ENCODE measurements at regions not wholly inside any gene's neighbourhood (a gene's known extent, or its start where the extent isn't known, plus 50 kb on each side); places are given as distances from the start of the nearest gene placed in this dataset.

DNA sequence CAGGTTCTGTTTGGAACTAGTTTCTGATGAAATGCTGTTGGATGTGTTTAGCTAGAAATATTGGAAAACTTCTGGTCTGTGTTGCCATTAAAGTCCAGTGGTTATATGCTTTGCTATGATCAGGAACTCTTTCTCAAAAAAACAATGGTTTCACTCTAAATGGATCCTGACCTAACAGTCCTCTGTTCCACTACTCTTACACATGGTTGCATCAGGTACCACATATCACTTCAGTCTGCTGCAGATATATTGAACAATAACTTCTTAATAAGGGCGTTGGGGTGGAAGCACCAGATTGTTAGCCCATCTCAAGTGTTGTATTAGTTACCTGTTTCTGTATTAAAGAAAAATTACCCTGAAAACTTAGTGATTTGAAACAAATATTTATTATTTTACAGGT is 676.6 kb upstream of the GCFC2 start:
- POLR2A ChIA-PET, result no interaction called here
- no peak overlapping the region for H3K27ac Mint-ChIP-seq (ENCODE audit: low read depth, unreplicated experiment)
- no peaks in the 10 kb centered on the region for H3K4me1 Mint-ChIP-seq (ENCODE audit: insufficient read depth, unreplicated experiment)
- no peak overlapping the region for H3K4me3 Mint-ChIP-seq (ENCODE audit: unreplicated experiment)
- BruUV-seq (replicated peaks), result no TSS peak
- intact Hi-C loops (cut with micrococcal nuclease), result no loop called here
- H3K27me3 Mint-ChIP-seq (ENCODE audit: insufficient read depth, unreplicated experiment), result peaks cover 21% of the 10 kb centered on the region
- H3K9me3 Mint-ChIP-seq (ENCODE audit: unreplicated experiment), result no peaks in the 10 kb centered on the region
- TF ChIP-seq, protein P1, sequence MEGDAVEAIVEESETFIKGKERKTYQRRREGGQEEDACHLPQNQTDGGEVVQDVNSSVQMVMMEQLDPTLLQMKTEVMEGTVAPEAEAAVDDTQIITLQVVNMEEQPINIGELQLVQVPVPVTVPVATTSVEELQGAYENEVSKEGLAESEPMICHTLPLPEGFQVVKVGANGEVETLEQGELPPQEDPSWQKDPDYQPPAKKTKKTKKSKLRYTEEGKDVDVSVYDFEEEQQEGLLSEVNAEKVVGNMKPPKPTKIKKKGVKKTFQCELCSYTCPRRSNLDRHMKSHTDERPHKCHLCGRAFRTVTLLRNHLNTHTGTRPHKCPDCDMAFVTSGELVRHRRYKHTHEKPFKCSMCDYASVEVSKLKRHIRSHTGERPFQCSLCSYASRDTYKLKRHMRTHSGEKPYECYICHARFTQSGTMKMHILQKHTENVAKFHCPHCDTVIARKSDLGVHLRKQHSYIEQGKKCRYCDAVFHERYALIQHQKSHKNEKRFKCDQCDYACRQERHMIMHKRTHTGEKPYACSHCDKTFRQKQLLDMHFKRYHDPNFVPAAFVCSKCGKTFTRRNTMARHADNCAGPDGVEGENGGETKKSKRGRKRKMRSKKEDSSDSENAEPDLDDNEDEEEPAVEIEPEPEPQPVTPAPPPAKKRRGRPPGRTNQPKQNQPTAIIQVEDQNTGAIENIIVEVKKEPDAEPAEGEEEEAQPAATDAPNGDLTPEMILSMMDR (IDR thresholded peaks at IDR 0.05; ENCODE audit: unreplicated experiment), result no peak
- CTCF ChIA-PET, result interaction anchor here (0.6 kb wide), 1 partner anchor 82 kb away, joined by 3 read pairs; no protein-coding TSS in a partner anchor
- no peak for DNase-seq (ENCODE audit: unreplicated experiment)
- H3K36me3 Mint-ChIP-seq (ENCODE audit: insufficient read depth, unreplicated experiment), result no peaks in the 10 kb centered on the region

GRCh38 chr2:76385943-76386342 is 675.2 kb upstream of the GCFC2 start:
- DNase-seq (ENCODE audit: unreplicated experiment), result no peak
- no peaks in the 10 kb centered on the region for H3K36me3 Mint-ChIP-seq (ENCODE audit: insufficient read depth, unreplicated experiment)
- ChIA-PET CTCF (interaction anchor here (1.0 kb wide), 1 partner anchor 10 kb away, joined by 3 read pairs; no protein-coding TSS in a partner anchor), POLR2A (no interaction called here)
- no peak overlapping the region for H3K4me3 Mint-ChIP-seq (ENCODE audit: unreplicated experiment)
- no peak overlapping the region for H3K27ac Mint-ChIP-seq (ENCODE audit: low read depth, unreplicated experiment)
- intact Hi-C loops (cut with micrococcal nuclease), result no loop called here
- no peaks in the 10 kb centered on the region for H3K9me3 Mint-ChIP-seq (ENCODE audit: unreplicated experiment)
- no peaks in the 10 kb centered on the region for H3K4me1 Mint-ChIP-seq (ENCODE audit: insufficient read depth, unreplicated experiment)
- TF ChIP-seq, protein P1 (IDR thresholded peaks at IDR 0.05; ENCODE audit: unreplicated experiment), result no peak
- no TSS peak for BruUV-seq (replicated peaks)
- peaks cover 21% of the 10 kb centered on the region for H3K27me3 Mint-ChIP-seq (ENCODE audit: insufficient read depth, unreplicated experiment)

GRCh38 chr2:76381624-76382023 is 670.9 kb upstream of the GCFC2 start:
- BruUV-seq (replicated peaks), result no TSS peak
- no peak overlapping the region for H3K27ac Mint-ChIP-seq (ENCODE audit: low read depth, unreplicated experiment)
- POLR2A ChIA-PET, result no interaction called here

GRCh38 chr2:76378140-76378539 is 667.4 kb upstream of the GCFC2 start:
- Mint-ChIP-seq H3K4me1 (ENCODE audit: insufficient read depth, unreplicated experiment) (no peaks in the 10 kb centered on the region), H3K9me3 (ENCODE audit: unreplicated experiment) (no peaks in the 10 kb centered on the region), H3K4me3 (ENCODE audit: unreplicated experiment) (no peak overlapping the region), H3K27ac (ENCODE audit: low read depth, unreplicated experiment) (no peak overlapping the region), H3K36me3 (ENCODE audit: insufficient read depth, unreplicated experiment) (no peaks in the 10 kb centered on the region), H3K27me3 (ENCODE audit: insufficient read depth, unreplicated experiment) (peaks cover 32% of the 10 kb centered on the region)
- TF ChIP-seq, protein P1 (IDR thresholded peaks at IDR 0.05; ENCODE audit: unreplicated experiment), result no peak
- CTCF ChIA-PET, result no interaction called here
- intact Hi-C loops (cut with micrococcal nuclease), result no loop called here
- no TSS peak for BruUV-seq (replicated peaks)
- POLR2A ChIA-PET, result no interaction called here
- DNase-seq (ENCODE audit: unreplicated experiment), result no peak

More at GRCh38 chr2:76381624-76382023, 670.9 kb upstream of the GCFC2 start:
- no peak overlapping the region for H3K4me3 Mint-ChIP-seq (ENCODE audit: unreplicated experiment)
- CTCF ChIA-PET, result no interaction called here
- H3K27me3 Mint-ChIP-seq (ENCODE audit: insufficient read depth, unreplicated experiment), result peaks cover 44% of the 10 kb centered on the region
- no peaks in the 10 kb centered on the region for H3K4me1 Mint-ChIP-seq (ENCODE audit: insufficient read depth, unreplicated experiment)
- intact Hi-C loops (cut with micrococcal nuclease), result no loop called here
- H3K36me3 Mint-ChIP-seq (ENCODE audit: insufficient read depth, unreplicated experiment), result no peaks in the 10 kb centered on the region
- TF ChIP-seq, protein P1 (IDR thresholded peaks at IDR 0.05; ENCODE audit: unreplicated experiment), result no peak
- no peaks in the 10 kb centered on the region for H3K9me3 Mint-ChIP-seq (ENCODE audit: unreplicated experiment)
- DNase-seq (ENCODE audit: unreplicated experiment), result no peak

Measured in MCF 10A (cell line).